GM13976 (cell line): ENCODE measurements at regions not wholly inside any gene's neighbourhood (a gene's known extent, or its start where the extent isn't known, plus 50 kb on each side); places are given as distances from the start of the nearest gene placed in this dataset.

Experiments
- DNase-seq: peaks from one replicate; pipeline ENCODE4 v3.0.0; 2012; ENCODE audit warnings: low spot score
- in situ Hi-C: fragments of 300-500 bp; cut with MboI; formaldehyde crosslinking; loops from one replicate; pipeline ENCODE4 v1.12.0; 2022; ENCODE audit warnings: low sequenced_read_pairs, mixed read lengths, inconsistent platforms; ENCODE audit not compliant: unreplicated experiment
- TF ChIP-seq, protein P1 (sequence below): IDR thresholded peaks from 2 replicates; pipeline ENCODE4 v1.5.1; 2012; ENCODE audit warnings: borderline replicate concordance, mild to moderate bottlenecking; ENCODE audit not compliant: insufficient read depth; ENCODE audit errors: extremely low read depth, missing control alignments, control extremely low read depth

DNA sequence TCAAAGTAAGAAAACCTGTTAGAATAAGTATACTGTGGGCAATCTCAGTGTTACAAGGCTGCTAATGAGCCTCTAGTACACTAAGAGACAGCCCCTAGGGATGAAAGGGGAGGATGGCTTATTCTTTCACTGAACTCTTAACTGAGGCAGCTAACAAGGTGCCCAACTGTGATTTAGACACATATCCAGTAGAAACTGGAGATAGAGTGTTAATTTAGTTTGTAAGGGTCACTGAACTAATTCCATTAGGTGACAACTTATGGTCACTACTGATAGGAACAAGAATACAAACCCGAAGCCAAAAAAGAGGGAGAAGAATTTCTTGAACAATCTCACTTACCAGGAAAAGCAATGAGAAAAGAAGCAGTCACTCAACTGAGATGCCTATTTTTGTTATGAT lies 1010.6 kb downstream of the PCDH9 start:
- TF ChIP-seq, protein P1, sequence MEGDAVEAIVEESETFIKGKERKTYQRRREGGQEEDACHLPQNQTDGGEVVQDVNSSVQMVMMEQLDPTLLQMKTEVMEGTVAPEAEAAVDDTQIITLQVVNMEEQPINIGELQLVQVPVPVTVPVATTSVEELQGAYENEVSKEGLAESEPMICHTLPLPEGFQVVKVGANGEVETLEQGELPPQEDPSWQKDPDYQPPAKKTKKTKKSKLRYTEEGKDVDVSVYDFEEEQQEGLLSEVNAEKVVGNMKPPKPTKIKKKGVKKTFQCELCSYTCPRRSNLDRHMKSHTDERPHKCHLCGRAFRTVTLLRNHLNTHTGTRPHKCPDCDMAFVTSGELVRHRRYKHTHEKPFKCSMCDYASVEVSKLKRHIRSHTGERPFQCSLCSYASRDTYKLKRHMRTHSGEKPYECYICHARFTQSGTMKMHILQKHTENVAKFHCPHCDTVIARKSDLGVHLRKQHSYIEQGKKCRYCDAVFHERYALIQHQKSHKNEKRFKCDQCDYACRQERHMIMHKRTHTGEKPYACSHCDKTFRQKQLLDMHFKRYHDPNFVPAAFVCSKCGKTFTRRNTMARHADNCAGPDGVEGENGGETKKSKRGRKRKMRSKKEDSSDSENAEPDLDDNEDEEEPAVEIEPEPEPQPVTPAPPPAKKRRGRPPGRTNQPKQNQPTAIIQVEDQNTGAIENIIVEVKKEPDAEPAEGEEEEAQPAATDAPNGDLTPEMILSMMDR, result no peak
- DNase-seq, result no peak
- in situ Hi-C loops, result no loop called here

GRCh38 chr13:66218583-66218982 lies 1011.6 kb downstream of the PCDH9 start:
- in situ Hi-C loops, result no loop called here
- DNase-seq, result no peak
- TF ChIP-seq, protein P1, result no peak

DNA sequence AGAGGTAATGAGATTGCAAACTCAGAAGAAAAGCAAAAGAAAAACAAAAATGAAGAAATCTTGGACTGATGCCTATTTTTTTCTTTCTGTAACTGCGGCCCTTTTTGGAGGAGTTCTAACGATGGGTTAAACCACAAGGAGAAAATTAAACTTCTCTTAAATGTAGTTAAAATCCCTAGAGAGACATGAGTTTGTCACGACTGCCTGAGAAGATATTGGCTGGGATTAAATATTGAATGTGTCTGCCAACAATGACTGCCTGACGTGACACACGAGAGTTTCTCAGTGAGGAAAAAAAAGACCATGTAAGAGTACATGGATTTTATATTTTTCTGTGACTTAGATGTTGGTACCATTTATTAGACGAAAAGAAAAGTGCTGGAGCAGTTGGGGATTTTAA lies 1013.4 kb downstream of the PCDH9 start:
- in situ Hi-C loops, result no loop called here
- TF ChIP-seq, protein P1, result no peak
- no peak for DNase-seq

GRCh38 chr13:66214467-66214866 lies 1015.7 kb downstream of the PCDH9 start:
- DNase-seq, result no peak
- TF ChIP-seq, protein P1, result no peak
- in situ Hi-C loops, result no loop called here

DNA sequence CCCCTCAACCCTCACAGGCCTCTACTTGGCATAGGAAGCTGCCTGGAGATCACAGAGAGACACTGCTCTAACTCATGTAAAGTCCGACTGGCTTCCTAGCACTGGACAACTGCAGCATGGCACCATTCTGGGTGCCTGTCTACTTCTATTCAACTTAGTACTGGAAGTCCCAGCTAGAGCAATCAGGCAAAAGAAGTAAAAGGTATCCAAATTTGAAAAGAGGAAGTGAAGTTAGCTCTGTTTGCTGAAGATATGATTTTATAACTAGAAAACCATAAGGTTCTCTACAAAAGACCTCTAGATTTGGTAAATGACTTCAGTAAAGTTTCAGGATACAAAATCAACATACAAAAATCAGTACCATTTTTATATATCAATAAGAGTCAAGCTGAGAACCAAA lies 1017.6 kb downstream of the PCDH9 start:
- no peak for DNase-seq
- TF ChIP-seq, protein P1, result no peak
- in situ Hi-C loops, result no loop called here

GRCh38 chr13:66210677-66211076 lies 1019.5 kb downstream of the PCDH9 start:
- in situ Hi-C loops, result no loop called here
- TF ChIP-seq, protein P1, result no peak

DNA sequence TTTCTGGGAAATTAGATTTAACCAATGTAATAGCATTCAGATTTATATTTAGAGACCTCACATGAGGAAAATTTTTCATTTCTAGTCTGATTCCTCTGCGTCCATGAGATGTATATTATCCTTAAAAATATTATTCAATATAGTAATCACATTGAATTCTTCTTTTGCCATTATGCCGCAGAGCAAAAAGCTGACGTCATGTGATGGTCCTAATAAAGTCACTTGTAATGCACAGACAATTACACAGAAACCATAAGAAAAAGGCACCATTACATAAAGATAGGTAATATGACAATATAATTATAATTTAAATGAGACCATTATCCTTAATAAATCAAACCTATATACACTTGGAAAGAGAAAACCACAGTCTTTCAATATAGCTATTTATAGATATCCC lies 1021.5 kb downstream of the PCDH9 start:
- in situ Hi-C loops, result no loop called here
- TF ChIP-seq, protein P1, result no peak
- no peak for DNase-seq

More at GRCh38 chr13:66210677-66211076, 1019.5 kb downstream of the PCDH9 start:
- DNase-seq, result no peak
